ENCODE measurements at regions not wholly inside any gene's neighbourhood (a gene's known extent, or its start where the extent isn't known, plus 50 kb on each side); places are given as distances from the start of the nearest gene placed in this dataset.

DNA sequence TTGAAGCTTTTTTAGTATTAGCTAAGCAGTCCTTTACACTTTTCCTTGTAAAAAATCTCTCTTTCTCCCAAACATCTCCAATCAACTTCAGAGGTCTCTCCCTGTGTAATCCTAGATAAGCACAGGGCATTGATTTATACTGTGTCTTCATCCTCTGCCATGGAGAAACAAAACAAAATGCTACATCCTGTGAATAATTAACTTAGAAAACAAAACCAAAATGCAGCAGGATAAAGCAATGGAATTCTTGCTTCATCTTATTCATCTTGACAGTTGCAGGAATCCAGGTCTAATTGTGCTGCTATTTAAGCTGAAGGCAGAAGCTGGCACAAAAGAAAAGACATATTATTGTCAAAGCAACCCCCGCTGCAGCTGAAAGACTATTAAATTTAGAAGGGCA, 641.5 kb upstream of the SORCS1 start:
- Histone ChIP-seq H3K36me3 (ENCODE audit: insufficient read depth) (no peaks in the 10 kb centered on the region), H3K79me2 (replicated peaks; ENCODE audit: insufficient read depth) (no peaks in the 10 kb centered on the region), H4K20me1 (replicated peaks; ENCODE audit: insufficient read depth) (no peaks in the 10 kb centered on the region), H3K4me3 (no peak overlapping the region), H3K9me2 (ENCODE audit: insufficient read depth) (0 out of 2 replicates have a peak, but pooled peaks cover 6% of the 10 kb centered on the region), H3F3A (replicated peaks; ENCODE audit: low read depth) (no peaks in the 10 kb centered on the region), H3K27me3 (ENCODE audit: insufficient read depth) (no peaks in the 10 kb centered on the region), H3K27ac (ENCODE audit: low read depth) (no peak overlapping the region), H2AFZ (no peak overlapping the region), H3K4me1 (ENCODE audit: insufficient read depth) (peaks cover 4% of the 10 kb centered on the region; the same call in 1 of the 2 replicates), H3K4me2 (no peak overlapping the region)
- TF ChIP-seq ZNF331 (CRISPR knock-in tag; IDR thresholded peaks at IDR 0.05; ENCODE audit: low read depth) (no peak), EZH2 (IDR thresholded peaks at IDR 0.05; ENCODE audit: low read depth, unreplicated experiment) (no peak), ZNF462 (CRISPR knock-in tag; IDR thresholded peaks at IDR 0.05) (no peak), POLR2AphosphoS5 (IDR thresholded peaks at IDR 0.05; ENCODE audit: low read depth) (no peak), JUNB (IDR thresholded peaks at IDR 0.05; ENCODE audit: unreplicated experiment) (no peak), ZNF114 (CRISPR knock-in tag; IDR thresholded peaks at IDR 0.05) (no peak), CREB1 (CRISPR knock-in tag; IDR thresholded peaks at IDR 0.05; ENCODE audit: low read depth) (no peak), EZH2phosphoT487 (IDR thresholded peaks at IDR 0.05; ENCODE audit: unreplicated experiment) (no peak), STAT1 (IDR thresholded peaks at IDR 0.05; ENCODE audit: unreplicated experiment) (no peak), NANOG (IDR thresholded peaks at IDR 0.05; ENCODE audit: borderline replicate concordance) (no peak), ETS1 (IDR thresholded peaks at IDR 0.05) (no peak)
- TF ChIP-seq, protein P1, sequence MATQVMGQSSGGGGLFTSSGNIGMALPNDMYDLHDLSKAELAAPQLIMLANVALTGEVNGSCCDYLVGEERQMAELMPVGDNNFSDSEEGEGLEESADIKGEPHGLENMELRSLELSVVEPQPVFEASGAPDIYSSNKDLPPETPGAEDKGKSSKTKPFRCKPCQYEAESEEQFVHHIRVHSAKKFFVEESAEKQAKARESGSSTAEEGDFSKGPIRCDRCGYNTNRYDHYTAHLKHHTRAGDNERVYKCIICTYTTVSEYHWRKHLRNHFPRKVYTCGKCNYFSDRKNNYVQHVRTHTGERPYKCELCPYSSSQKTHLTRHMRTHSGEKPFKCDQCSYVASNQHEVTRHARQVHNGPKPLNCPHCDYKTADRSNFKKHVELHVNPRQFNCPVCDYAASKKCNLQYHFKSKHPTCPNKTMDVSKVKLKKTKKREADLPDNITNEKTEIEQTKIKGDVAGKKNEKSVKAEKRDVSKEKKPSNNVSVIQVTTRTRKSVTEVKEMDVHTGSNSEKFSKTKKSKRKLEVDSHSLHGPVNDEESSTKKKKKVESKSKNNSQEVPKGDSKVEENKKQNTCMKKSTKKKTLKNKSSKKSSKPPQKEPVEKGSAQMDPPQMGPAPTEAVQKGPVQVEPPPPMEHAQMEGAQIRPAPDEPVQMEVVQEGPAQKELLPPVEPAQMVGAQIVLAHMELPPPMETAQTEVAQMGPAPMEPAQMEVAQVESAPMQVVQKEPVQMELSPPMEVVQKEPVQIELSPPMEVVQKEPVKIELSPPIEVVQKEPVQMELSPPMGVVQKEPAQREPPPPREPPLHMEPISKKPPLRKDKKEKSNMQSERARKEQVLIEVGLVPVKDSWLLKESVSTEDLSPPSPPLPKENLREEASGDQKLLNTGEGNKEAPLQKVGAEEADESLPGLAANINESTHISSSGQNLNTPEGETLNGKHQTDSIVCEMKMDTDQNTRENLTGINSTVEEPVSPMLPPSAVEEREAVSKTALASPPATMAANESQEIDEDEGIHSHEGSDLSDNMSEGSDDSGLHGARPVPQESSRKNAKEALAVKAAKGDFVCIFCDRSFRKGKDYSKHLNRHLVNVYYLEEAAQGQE (IDR thresholded peaks at IDR 0.05; ENCODE audit: unreplicated experiment) = no peak
- TF ChIP-seq, protein P2, sequence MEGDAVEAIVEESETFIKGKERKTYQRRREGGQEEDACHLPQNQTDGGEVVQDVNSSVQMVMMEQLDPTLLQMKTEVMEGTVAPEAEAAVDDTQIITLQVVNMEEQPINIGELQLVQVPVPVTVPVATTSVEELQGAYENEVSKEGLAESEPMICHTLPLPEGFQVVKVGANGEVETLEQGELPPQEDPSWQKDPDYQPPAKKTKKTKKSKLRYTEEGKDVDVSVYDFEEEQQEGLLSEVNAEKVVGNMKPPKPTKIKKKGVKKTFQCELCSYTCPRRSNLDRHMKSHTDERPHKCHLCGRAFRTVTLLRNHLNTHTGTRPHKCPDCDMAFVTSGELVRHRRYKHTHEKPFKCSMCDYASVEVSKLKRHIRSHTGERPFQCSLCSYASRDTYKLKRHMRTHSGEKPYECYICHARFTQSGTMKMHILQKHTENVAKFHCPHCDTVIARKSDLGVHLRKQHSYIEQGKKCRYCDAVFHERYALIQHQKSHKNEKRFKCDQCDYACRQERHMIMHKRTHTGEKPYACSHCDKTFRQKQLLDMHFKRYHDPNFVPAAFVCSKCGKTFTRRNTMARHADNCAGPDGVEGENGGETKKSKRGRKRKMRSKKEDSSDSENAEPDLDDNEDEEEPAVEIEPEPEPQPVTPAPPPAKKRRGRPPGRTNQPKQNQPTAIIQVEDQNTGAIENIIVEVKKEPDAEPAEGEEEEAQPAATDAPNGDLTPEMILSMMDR (conservative IDR thresholded peaks at IDR 0.05; ENCODE audit: low read depth in 2 of 2) = no peak
- no peaks in the 10 kb centered on the region for H3K9me3 Mint-ChIP-seq
- H3K4me3 Mint-ChIP-seq = no peak overlapping the region
- DNase-seq (ENCODE audit: low spot score) = peak; percentile 5
- H3K4me1 Mint-ChIP-seq = peaks cover 15% of the 10 kb centered on the region
- H3K36me3 Mint-ChIP-seq (ENCODE audit: low read depth) = no peaks in the 10 kb centered on the region
- no peak overlapping the region; the same call in 1 of the 2 replicates for H3K27ac Mint-ChIP-seq
- no peak for ATAC-seq
- no peaks in the 10 kb centered on the region for H3K27me3 Mint-ChIP-seq (ENCODE audit: insufficient read depth, low read depth, poor library complexity)

All from GM23338 (cell line).